Activated CD8-positive, alpha-beta memory T cell treated with anti-CD3 and anti-CD28 coated beads, Interleukin-2, amount 10 ng/mL, durations not matched to agents 7 days and 5 days (primary cell): ENCODE measurements at regions not wholly inside any gene's neighbourhood (a gene's known extent, or its start where the extent isn't known, plus 50 kb on each side); places are given as distances from the start of the nearest gene placed in this dataset.
"Not testable (repeated sequence)": the region's sequence is repeated elsewhere in the genome, so short reads cannot be mapped to it uniquely, and the experiment has no call there.

Source experiments
- ATAC-seq: fragments of 150-1000 bp; cut with Tn5 transposase; one replicate; pipeline ENCODE4 v1.10.0; 2021; ENCODE audit warnings: moderate library complexity
- CTCF ChIA-PET: fragments of 350-600 bp; sonication (Branson Sonifier 250); formaldehyde crosslinking; loops from one replicate; lab custom pipeline; 2021; ENCODE audit warnings: antibody characterized with exemption; lab: Charles Lee
- DNase-seq: peaks from one replicate; pipeline ENCODE4 v3.0.0-alpha.2; 2020
- H3K27ac Mint-ChIP-seq: one replicate; pipeline ENCODE4 v1.8.0; 2021; ENCODE audit warnings: mild to moderate bottlenecking, mixed read lengths
- H3K27me3 Mint-ChIP-seq: one replicate; pipeline ENCODE4 v1.8.0; 2021; ENCODE audit warnings: mixed read lengths
- H3K36me3 Mint-ChIP-seq: one replicate; pipeline ENCODE4 v1.8.0; 2021; ENCODE audit warnings: mild to moderate bottlenecking, mixed read lengths
- H3K4me1 Mint-ChIP-seq: one replicate; pipeline ENCODE4 v1.8.0; 2021; ENCODE audit warnings: mixed read lengths
- H3K4me3 Mint-ChIP-seq: one replicate; pipeline ENCODE4 v1.8.0; 2021; ENCODE audit warnings: mild to moderate bottlenecking, moderate library complexity, mixed read lengths
- H3K9me3 Mint-ChIP-seq: one replicate; pipeline ENCODE4 v1.8.0; 2022; ENCODE audit warnings: low read depth, mixed read lengths

DNA sequence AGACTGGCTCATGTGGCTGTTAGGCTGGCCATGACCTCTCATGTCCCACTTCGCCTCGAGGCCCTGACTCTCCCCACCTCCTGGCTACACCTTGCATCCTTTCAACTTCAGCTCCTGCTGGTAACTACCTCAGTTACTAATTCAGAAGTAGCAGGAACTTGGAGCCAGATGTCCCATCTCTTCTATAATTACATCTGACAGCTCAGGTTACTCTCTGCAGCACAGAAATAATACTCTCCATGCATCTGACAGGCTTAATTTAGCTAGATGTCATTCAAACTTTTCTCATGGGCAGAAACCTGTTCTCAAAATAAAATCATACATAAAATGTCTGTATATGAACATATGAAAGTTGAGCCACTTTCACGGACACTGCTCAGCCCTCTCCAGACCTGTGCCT, 92.2 kb upstream of the IL33 start:
- DNase-seq (no peak), ATAC-seq (no peak)
- Mint-ChIP-seq H3K4me1 (no peaks in the 10 kb centered on the region), H3K27me3 (peaks cover 13% of the 10 kb centered on the region), H3K36me3 (no peaks in the 10 kb centered on the region), H3K4me3 (no peak overlapping the region), H3K27ac (no peak overlapping the region), H3K9me3 (no peaks in the 10 kb centered on the region)
- CTCF ChIA-PET = no interaction called here

DNA sequence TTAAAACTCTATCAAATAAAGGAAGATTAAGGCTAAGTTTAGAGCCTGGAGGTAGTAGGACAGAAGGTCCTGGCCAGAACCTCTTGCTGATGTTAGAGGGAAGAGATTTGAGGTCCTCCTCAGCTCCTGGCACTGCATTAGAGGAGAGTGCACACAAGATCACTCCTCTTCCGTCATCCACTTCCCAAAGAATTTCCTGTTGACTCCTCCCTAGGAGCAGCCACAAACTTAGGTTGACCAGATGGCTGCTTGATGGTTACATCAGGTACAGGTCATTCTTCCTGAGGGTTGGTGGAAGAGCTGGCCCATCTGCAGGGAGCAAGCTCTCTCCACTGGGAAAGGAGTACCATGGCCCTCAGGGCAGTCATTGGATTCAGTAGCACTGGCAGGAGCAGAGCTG, 93.9 kb upstream of the IL33 start:
- CTCF ChIA-PET = no interaction called here
- Mint-ChIP-seq H3K27ac (no peak overlapping the region), H3K36me3 (no peaks in the 10 kb centered on the region), H3K27me3 (peaks cover 14% of the 10 kb centered on the region), H3K4me3 (no peak overlapping the region), H3K9me3 (no peaks in the 10 kb centered on the region), H3K4me1 (no peaks in the 10 kb centered on the region)
- no peak for ATAC-seq
- no peak for DNase-seq

DNA sequence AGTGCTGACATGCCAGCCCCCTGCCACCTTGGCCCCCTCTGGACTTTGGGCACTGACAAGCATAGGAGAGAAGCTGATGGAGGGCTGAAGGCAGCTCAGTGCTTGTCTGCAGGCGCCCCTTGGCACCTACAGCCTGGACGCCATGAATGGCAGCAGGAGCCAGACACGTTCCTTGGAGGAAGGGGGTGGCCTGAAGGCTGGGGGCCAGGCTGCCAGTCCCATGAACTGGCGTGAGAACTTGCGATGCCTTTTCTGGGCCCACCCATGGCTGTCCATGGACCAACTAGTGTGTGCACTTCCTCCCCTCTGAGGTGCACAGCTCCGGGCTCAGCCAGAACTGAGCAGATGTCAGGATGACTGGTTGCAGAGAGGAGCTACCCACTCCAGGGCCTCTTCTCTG, 99.0 kb upstream of the RANBP6 start:
- Mint-ChIP-seq H3K27me3 (peaks cover 4% of the 10 kb centered on the region), H3K36me3 (no peaks in the 10 kb centered on the region), H3K27ac (no peak overlapping the region), H3K4me1 (no peaks in the 10 kb centered on the region), H3K9me3 (no peaks in the 10 kb centered on the region), H3K4me3 (no peak overlapping the region)
- no peak for DNase-seq
- CTCF ChIA-PET = no interaction called here
- ATAC-seq = no peak

DNA sequence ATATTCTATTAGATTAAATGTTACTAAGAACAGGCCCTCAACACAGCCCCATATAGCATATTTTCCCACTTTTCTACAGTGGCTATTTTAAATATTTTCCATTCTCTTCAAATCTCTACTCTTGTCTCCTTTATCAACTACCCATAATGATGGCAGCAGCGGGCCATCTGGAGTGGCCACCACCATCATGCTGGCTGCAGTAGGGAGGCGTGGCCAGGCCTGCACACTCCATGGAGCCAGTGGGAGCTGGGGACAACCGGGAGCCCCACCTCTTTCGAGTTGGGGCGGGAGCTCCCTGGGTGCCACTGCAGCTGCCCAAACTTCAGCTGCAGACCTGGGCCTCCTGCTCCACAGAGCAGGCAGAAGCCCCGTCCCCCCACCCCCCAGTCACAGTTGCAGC, 98.4 kb upstream of the RANBP6 start:
- no peak for ATAC-seq
- DNase-seq = no peak
- Mint-ChIP-seq H3K4me1 (no peaks in the 10 kb centered on the region), H3K27me3 (peaks cover 4% of the 10 kb centered on the region), H3K36me3 (no peaks in the 10 kb centered on the region), H3K9me3 (no peaks in the 10 kb centered on the region), H3K4me3 (no peak overlapping the region), H3K27ac (no peak overlapping the region)
- CTCF ChIA-PET = no interaction called here

DNA sequence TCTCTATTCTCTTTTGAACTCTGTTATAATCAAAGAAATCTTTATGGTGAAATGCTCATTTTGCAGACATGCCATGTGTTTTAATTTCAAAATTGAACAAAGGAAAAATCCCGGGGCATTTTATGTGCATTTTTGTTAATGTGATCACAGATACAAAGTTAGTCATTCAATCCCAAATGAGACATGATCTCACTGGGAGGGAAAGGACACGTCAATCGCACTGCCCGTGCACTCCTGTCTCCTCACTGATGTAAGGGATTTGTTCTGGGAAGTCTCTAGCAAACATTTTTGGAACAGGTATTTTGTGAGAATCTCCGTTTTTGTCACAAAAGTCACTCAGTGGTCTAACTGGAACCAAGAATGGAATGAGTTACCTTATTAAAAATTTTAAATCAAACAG, 97.9 kb upstream of the RANBP6 start:
- no peak for ATAC-seq

DNA sequence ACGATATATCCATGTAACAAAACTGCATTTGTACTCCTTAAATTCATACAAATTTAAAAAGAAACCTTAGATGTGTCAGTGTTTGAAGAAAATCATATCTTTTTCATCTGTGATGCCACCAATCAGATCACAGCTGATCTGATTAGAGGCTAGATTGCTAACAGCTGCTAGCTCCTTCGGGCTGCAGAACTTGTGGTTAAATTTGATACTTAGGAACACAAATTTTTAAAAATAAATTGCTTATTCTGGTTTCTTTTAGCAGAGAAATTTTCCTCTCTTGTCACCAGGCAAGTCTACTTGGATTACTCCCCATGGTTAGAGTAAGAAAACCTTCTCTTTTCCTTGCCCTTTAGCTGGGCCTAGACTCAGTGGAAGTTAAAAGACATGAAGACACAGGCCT, 94.6 kb upstream of the RANBP6 start:
- H3K27me3 Mint-ChIP-seq = no peaks in the 10 kb centered on the region
- peaks cover 2% of the 10 kb centered on the region for H3K4me1 Mint-ChIP-seq
- H3K36me3 Mint-ChIP-seq = no peaks in the 10 kb centered on the region
- H3K9me3 Mint-ChIP-seq = no peaks in the 10 kb centered on the region
- no peak overlapping the region for H3K27ac Mint-ChIP-seq
- H3K4me3 Mint-ChIP-seq = no peak overlapping the region
- CTCF ChIA-PET = no interaction called here
- ATAC-seq (no peak), DNase-seq (no peak)

More for the DNA sequence above, 97.9 kb upstream of the RANBP6 start:
- no peaks in the 10 kb centered on the region for H3K4me1 Mint-ChIP-seq
- H3K36me3 Mint-ChIP-seq = no peaks in the 10 kb centered on the region
- H3K4me3 Mint-ChIP-seq = no peak overlapping the region
- CTCF ChIA-PET = no interaction called here
- peaks cover under 1% of the 10 kb centered on the region for H3K27me3 Mint-ChIP-seq
- no peaks in the 10 kb centered on the region for H3K9me3 Mint-ChIP-seq
- DNase-seq = no peak
- H3K27ac Mint-ChIP-seq = no peak overlapping the region

DNA sequence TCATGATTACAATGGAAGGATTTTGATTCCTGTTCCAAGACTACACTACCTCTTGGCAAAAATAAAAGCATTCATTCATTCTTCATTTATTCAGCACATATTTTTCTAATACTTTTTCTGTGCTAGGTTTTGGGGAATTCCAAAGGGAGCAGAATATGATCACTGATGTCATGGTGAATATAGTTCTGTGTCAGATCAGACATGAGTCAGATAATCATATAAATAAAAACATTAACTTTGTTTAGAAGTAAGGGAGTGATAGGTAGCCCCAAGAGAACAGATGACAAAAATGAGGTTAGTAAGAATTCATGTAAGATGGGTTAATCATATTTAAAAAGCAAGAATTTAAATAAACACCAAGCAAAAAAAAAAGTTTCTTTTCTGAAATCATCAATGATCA, 94.1 kb upstream of the RANBP6 start:
- CTCF ChIA-PET = no interaction called here
- Mint-ChIP-seq H3K9me3 (no peaks in the 10 kb centered on the region), H3K4me1 (peaks cover 2% of the 10 kb centered on the region), H3K27ac (no peak overlapping the region), H3K4me3 (no peak overlapping the region), H3K36me3 (no peaks in the 10 kb centered on the region), H3K27me3 (no peaks in the 10 kb centered on the region)
- no peak for ATAC-seq
- DNase-seq = no peak

DNA sequence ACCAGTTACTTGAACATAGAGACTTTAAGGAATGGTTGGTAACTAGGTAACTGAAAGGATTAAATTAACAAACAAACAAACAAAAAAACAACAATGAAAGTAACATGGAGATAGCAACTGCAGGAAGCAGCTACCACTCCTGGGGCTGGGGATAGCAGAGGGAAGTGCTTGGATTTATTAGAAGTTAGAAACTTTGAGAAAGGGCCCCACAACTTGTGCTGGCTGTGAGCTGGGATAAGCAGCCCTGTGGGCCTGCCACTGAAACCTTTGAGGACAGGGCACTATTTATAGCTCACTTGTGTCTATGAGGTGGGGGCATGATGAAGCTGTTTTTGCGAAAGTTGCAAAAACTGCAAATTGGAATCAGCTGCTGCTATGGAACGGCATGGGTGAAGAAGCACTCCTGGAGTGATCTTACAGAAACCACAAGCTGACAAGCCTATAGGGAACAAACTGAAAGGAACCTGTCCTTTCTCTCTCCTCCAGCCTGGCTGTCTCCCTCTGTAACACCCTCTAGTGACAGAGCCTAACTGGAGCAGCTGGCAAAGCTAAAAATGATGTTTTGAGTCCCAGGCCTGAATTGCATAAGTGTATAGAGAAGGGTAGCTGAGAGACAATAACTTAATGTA, 91.4 kb upstream of the RANBP6 start:
- ATAC-seq (peak; percentile 36), DNase-seq (no peak)
- H3K27ac Mint-ChIP-seq = no peak overlapping the region
- CTCF ChIA-PET = interaction anchor here (2.1 kb wide), 1 partner anchor 53 kb away, joined by 6 read pairs; no protein-coding TSS in a partner anchor
- no peaks in the 10 kb centered on the region for H3K36me3 Mint-ChIP-seq
- peaks cover 6% of the 10 kb centered on the region for H3K4me1 Mint-ChIP-seq
- no peak overlapping the region for H3K4me3 Mint-ChIP-seq
- H3K27me3 Mint-ChIP-seq = no peaks in the 10 kb centered on the region
- H3K9me3 Mint-ChIP-seq = no peaks in the 10 kb centered on the region

DNA sequence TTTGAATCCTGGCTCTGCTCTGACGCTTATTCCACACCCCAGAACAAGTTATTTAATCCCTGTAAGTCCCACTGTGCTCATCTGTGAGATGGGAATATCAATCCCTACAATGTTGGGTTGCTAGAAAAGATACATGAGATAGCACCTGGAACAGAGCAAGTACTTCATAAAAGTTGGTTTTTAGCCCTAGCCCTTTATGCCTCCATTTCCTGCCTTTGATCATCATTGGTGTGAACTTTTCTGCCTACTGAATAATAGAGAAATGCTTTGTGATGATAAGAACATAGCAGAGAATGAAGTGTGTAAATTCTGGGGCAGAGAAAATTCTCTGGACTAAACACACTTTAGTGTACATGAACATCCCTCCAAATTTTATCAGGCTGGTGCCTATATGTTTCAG, 90.3 kb upstream of the RANBP6 start:
- no peaks in the 10 kb centered on the region for H3K36me3 Mint-ChIP-seq
- no peaks in the 10 kb centered on the region for H3K9me3 Mint-ChIP-seq
- CTCF ChIA-PET = no interaction called here
- no peak for ATAC-seq
- peaks cover 6% of the 10 kb centered on the region for H3K4me1 Mint-ChIP-seq
- no peaks in the 10 kb centered on the region for H3K27me3 Mint-ChIP-seq
- H3K27ac Mint-ChIP-seq = no peak overlapping the region
- DNase-seq = no peak
- H3K4me3 Mint-ChIP-seq = no peak overlapping the region

DNA sequence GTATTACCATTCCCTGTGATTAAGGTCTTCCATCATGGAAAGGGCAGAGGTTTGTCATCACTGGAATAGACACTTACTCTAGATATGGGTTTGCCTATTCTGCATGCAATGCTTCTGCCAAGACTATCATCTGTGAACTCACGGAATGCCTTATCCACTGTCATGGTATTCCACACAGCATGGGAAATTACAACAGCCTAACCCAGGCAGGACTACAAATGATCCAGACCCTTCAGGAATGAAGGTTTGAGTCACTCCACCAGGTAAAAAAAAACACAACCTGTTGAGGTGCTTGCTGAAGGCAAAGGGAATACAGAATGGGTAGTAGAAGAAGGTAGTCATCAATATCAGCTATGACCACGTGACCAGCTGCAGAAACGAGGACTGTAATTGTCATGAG, 89.0 kb upstream of the RANBP6 start:
- H3K4me3 Mint-ChIP-seq, CTCF ChIA-PET: not testable (repeated sequence)

DNA sequence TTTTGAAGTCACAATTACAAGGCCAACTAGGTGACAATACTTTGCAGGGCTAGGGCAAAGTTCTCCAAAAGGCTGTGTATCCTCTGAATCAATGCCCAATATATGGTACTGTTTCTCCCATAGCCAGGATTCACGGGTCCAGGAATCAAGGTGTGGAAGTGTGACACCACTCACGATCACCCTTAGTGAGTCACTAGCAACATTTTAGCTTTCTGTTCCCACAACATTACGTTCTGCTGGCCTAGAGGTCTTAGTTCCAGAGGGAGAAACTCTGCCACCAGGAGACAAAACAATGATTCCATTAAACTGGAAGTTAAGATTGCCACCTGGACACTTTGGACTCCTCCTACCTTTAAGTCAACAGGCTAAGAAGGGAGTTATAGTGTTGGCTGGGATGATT, 88.5 kb upstream of the RANBP6 start:
- H3K4me3 Mint-ChIP-seq, H3K9me3 Mint-ChIP-seq, ATAC-seq, H3K36me3 Mint-ChIP-seq, H3K4me1 Mint-ChIP-seq, H3K27ac Mint-ChIP-seq, DNase-seq, CTCF ChIA-PET, H3K27me3 Mint-ChIP-seq: not testable (repeated sequence)

More for the DNA sequence above, 89.0 kb upstream of the RANBP6 start:
- not testable (repeated sequence) for H3K4me1 Mint-ChIP-seq, H3K9me3 Mint-ChIP-seq, H3K36me3 Mint-ChIP-seq, H3K27ac Mint-ChIP-seq, ATAC-seq, H3K27me3 Mint-ChIP-seq, DNase-seq

DNA sequence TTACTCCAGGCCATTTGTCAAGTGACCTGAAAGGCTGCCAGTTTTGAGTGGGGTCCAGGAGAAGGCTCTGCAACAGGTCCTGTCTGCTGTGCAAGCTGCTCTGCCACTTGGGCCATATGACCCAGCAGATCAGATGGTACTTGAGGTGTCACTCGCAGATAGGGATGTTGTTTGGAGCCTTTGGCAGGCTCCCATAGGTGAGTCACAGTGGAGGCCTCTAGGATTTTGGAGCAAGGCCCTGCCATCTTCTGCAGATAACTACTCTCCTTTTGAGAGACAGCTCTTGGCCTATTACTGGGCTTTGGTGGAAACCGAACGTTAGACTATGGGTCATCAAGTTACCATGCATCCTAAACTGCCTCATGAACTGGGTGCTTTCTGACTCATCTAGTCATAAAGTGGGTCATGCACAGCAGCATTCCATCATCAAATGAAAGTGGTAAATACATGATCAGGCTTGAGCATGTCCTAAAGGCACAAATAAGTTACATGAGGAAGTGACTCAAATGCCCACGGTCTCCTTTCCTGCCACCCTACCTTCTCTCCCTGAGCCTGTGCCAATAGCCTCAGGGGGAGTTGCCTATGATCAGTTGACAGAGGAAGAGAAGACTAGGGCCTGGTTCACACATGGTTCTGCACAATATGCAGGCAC, 87.0 kb upstream of the RANBP6 start:
- H3K36me3 Mint-ChIP-seq, H3K4me3 Mint-ChIP-seq, H3K9me3 Mint-ChIP-seq, ATAC-seq, H3K27ac Mint-ChIP-seq, H3K27me3 Mint-ChIP-seq, DNase-seq, H3K4me1 Mint-ChIP-seq, CTCF ChIA-PET: not testable (repeated sequence)

DNA sequence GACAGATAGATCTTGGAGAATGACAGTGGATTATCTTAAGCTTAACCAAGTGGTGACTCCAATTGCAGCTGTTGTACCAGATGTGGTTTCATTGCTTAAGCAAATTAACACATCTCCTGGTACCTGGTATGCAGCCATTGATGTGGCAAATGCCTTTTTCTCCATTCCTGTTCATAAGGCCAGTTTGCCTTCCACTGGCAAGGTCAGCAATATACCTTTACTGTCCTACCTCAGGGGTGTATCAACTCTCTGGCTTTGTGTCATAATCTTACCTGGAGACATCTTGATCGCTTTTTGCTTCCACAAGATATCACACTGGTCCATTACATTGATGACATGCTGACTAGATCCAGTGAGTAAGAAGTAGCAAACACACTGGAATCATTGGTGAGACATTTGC, 86.3 kb upstream of the RANBP6 start:
- ATAC-seq, H3K9me3 Mint-ChIP-seq, H3K36me3 Mint-ChIP-seq, H3K27ac Mint-ChIP-seq, H3K27me3 Mint-ChIP-seq, H3K4me3 Mint-ChIP-seq, H3K4me1 Mint-ChIP-seq, CTCF ChIA-PET, DNase-seq: not testable (repeated sequence)

DNA sequence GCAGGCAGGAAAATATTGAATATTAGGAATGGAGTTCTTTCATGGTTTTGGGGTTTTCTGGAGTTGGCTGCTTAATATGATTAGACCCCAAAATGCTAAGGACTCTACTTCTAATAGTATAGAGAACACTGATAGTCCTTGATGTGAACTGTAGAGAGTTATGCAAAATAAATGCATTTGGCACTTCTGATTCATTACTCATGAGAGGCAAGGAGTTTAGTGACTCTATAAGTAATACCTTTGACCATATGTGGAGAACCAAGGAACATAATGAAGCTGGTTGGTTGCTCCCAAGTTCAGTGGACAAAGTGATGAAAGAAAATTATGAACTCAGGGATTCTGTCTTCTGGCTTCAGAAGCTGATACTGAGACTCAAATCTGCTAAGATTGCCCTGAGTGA, 83.9 kb upstream of the RANBP6 start:
- DNase-seq, H3K27me3 Mint-ChIP-seq, H3K27ac Mint-ChIP-seq, ATAC-seq, H3K9me3 Mint-ChIP-seq, H3K36me3 Mint-ChIP-seq, H3K4me1 Mint-ChIP-seq, CTCF ChIA-PET, H3K4me3 Mint-ChIP-seq: not testable (repeated sequence)
